Naive thymus-derived CD8-positive, alpha-beta T cell (primary cell): ENCODE measurements at regions not wholly inside any gene's neighbourhood (a gene's known extent, or its start where the extent isn't known, plus 50 kb on each side); places are given as distances from the start of the nearest gene placed in this dataset.
A peak's percentile ranks its signal among the peaks of the same experiment; 100 is the strongest.

Experiments used
- ATAC-seq, 2 donors: fragments of 150-1000 bp; cut with Tn5 transposase in 1 of 2; sonication (Bioruptor Pico), chemical (Tn5 transposase) in 1 of 2; 1 replicate in 1 of 2; 2 replicates in 1 of 2; pipeline ENCODE4 v1.10.0; 2021; ENCODE audit warnings: mild to moderate bottlenecking in 2 of 2, moderate library complexity in 2 of 2
- POLR2A ChIA-PET: fragments of 350-600 bp; sonication (Branson Sonifier 250); formaldehyde crosslinking; loops from one replicate; lab custom pipeline; 2021; ENCODE audit warnings: antibody characterized with exemption; lab: Charles Lee
- DNase-seq, 10 donors: peaks; one replicate each; pipeline versions ENCODE4 v3.0.0 to v3.0.0-alpha.2; 2020 to 2022
- H3K27ac Mint-ChIP-seq, 10 donors: one replicate each; pipeline ENCODE4 v1.8.0; 2020 to 2022; ENCODE audit warnings: mild to moderate bottlenecking in 10 of 10, mixed read lengths in 10 of 10, moderate library complexity in 4 of 10, inconsistent platforms in 1 of 10
- H3K27me3 Mint-ChIP-seq, 5 donors: one replicate each; pipeline ENCODE4 v1.8.0; 2021 to 2022; ENCODE audit warnings: mixed read lengths in 5 of 5
- H3K36me3 Mint-ChIP-seq, 3 donors: one replicate each; pipeline ENCODE4 v1.8.0; 2020 to 2022; ENCODE audit warnings: mixed read lengths in 3 of 3, mild to moderate bottlenecking in 2 of 3, inconsistent platforms in 1 of 3
- H3K4me1 Mint-ChIP-seq, 4 donors: one replicate each; pipeline ENCODE4 v1.8.0; 2021 to 2022; ENCODE audit warnings: mixed read lengths in 4 of 4
- H3K4me3 Mint-ChIP-seq, 10 donors: one replicate each; pipeline ENCODE4 v1.8.0; 2020 to 2022; ENCODE audit warnings: mild to moderate bottlenecking in 10 of 10, mixed read lengths in 10 of 10, moderate library complexity in 6 of 10, inconsistent platforms in 1 of 10
- H3K9me3 Mint-ChIP-seq, 9 donors: one replicate each; pipeline ENCODE4 v1.8.0; 2020 to 2022; ENCODE audit warnings: mixed read lengths in 9 of 9, mild to moderate bottlenecking in 3 of 9, inconsistent platforms in 1 of 9, moderate library complexity in 1 of 9

DNA sequence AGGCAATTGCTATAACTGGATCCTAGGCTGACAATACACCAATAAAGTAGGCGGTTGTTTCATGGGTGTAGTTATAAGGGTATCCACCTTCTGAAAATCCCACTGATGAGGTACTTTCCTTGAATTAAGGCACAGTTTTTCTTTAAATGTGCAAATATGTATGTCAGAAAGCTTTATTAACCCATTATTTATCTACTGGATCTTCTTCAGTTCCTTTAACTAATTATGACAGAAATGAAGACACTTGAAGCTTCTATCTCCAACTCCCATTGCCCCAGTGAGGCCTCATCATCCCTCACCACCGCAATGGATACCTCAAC is 159.6 kb upstream of the KLF3 start:
- Mint-ChIP-seq H3K4me1 (peaks cover 34 to 60% (median 51%) of the 10 kb centered on the region in 4 donors), H3K27me3 (no peaks in the 10 kb centered on the region), H3K27ac (peak overlapping the region in 2 of 10 donors; percentile 33 to 51), H3K36me3 (no peaks in the 10 kb centered on the region), H3K4me3 (no peak overlapping the region), H3K9me3 (no peaks in the 10 kb centered on the region)
- no peak for DNase-seq
- no peak for ATAC-seq
- POLR2A ChIA-PET, result interaction anchor here (0.6 to 1.3 kb wide), 4 partner anchors 12 to 162 kb away, joined by 3 to 5 read pairs (median 3); no protein-coding TSS in a partner anchor

DNA sequence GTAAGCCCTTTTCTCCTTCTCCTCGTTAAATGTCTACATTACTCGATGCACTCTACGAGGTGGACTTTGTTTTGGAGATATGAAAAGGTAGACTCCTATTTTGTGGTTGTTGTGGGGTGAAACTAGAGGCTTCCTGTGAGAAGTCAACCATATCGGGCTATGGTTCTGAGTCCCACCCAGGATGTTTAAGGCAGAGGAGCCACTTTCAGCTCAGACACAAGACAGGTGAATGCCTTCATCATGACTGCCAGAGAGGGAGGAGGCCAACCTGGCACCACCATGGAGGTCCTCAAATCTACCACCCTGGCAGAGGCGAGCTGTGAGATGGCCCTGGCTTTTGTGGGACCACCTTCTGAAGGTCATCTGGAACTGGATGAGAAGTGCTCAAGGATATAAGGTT is 154.4 kb upstream of the KLF3 start:
- no peaks in the 10 kb centered on the region for H3K27me3 Mint-ChIP-seq
- peaks cover 10 to 27% (median 25%) of the 10 kb centered on the region in 3 donors for H3K36me3 Mint-ChIP-seq
- ATAC-seq (peak; percentile 93 to 94), DNase-seq (peak in 9 of 10 donors; percentile 23 to 84 (median 61))
- peak overlapping the region; percentile 74 to 94 (median 84) for H3K4me3 Mint-ChIP-seq
- no peaks in the 10 kb centered on the region for H3K9me3 Mint-ChIP-seq
- peaks cover 63 to 94% (median 83%) of the 10 kb centered on the region in 4 donors for H3K4me1 Mint-ChIP-seq
- peak overlapping the region; percentile 83 to 96 (median 93) for H3K27ac Mint-ChIP-seq
- POLR2A ChIA-PET, result interaction anchor here (0.6 to 3.4 kb wide), 19 partner anchors 10 to 711 kb away, joined by 3 to 33 read pairs (median 5); partner anchors contain the start of gene KLF3

DNA sequence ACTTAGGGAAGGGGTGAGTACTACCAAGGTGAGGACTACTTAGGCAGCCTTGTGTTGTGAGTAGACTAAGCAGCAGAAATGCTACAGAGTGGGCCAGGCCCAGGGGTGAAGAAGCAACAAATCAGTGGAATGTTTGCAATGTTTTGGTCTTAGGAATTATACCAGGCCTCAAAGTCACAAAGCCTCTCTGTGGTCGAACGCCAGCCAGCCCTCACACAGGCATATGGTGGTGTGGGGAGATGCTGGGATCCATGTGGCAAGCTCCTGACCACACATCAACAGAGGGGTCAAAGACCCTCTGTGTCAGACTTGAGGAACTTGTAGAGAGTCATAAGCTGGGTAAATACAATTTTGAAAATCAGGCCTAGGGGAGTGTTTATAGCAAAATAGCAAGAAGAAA is 153.8 kb upstream of the KLF3 start:
- Mint-ChIP-seq H3K4me1 (peaks cover 64 to 96% (median 87%) of the 10 kb centered on the region in 4 donors), H3K9me3 (no peaks in the 10 kb centered on the region), H3K4me3 (peak overlapping the region; percentile 74 to 94 (median 84)), H3K27ac (peak overlapping the region; percentile 83 to 96 (median 93)), H3K36me3 (peaks cover 14 to 31% (median 25%) of the 10 kb centered on the region in 3 donors), H3K27me3 (no peaks in the 10 kb centered on the region)
- POLR2A ChIA-PET, result interaction anchor here (0.6 to 3.4 kb wide), 17 partner anchors 10 to 710 kb away, joined by 3 to 33 read pairs (median 5); partner anchors contain the start of gene KLF3
- peak; percentile 26 to 29 for ATAC-seq
- no peak for DNase-seq

DNA sequence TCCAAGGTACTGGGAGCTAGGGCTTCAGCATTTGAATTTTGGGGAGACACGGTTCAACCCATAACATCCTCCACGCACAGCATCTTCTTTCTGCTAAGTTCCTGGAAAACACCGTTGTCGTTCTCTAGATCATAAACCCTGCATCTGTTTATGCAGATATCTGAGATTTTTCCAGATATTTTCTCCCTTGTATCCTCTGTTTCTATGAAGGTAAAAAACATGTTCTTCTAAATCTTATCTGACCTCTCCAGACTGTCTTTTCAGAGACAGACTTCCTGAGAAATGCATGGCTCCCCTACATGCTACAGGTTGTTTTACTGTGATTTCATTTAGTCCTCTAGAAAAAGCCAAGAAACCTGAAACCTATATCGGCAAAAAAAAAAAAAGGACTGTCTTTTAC is 152.3 kb upstream of the KLF3 start:
- peaks cover 21 to 44% (median 30%) of the 10 kb centered on the region in 3 donors for H3K36me3 Mint-ChIP-seq
- peak overlapping the region; percentile 74 to 94 (median 84) for H3K4me3 Mint-ChIP-seq
- POLR2A ChIA-PET, result interaction anchor here (0.6 to 3.4 kb wide), 6 partner anchors 143 to 1670 kb away, joined by 4 to 33 read pairs (median 6); partner anchors contain the start of gene KLF3
- peaks cover 61 to 94% (median 91%) of the 10 kb centered on the region in 4 donors for H3K4me1 Mint-ChIP-seq
- no peaks in the 10 kb centered on the region for H3K9me3 Mint-ChIP-seq
- no peak for DNase-seq
- peak overlapping the region; percentile 60 to 96 (median 92) for H3K27ac Mint-ChIP-seq
- ATAC-seq, result no peak
- H3K27me3 Mint-ChIP-seq, result no peaks in the 10 kb centered on the region

DNA sequence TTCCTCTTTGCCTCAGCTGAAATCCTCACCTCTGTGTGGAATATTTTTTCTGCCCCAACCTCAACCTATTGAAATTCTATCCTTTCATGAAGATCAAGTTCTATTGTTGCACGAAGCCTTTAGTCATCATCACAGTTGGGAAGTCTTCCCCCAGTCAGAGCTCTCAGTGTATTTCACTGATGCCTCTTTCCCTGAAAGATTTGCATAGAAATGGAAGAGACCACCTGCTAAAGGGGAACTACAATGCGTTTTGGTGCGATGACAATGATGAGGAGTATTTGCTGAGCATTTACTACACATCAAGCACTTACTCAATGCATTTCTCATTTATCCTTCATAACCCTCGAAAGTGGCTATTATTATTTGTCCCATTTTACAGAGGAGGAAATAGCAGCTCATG is 151.2 kb upstream of the KLF3 start:
- peak overlapping the region; percentile 36 to 94 (median 88) for H3K27ac Mint-ChIP-seq
- peaks cover 23 to 55% (median 32%) of the 10 kb centered on the region in 3 donors for H3K36me3 Mint-ChIP-seq
- H3K4me3 Mint-ChIP-seq, result peak overlapping the region; percentile 42 to 94 (median 84)
- DNase-seq, result no peak
- ATAC-seq, result no peak
- H3K27me3 Mint-ChIP-seq, result no peaks in the 10 kb centered on the region
- no peaks in the 10 kb centered on the region for H3K9me3 Mint-ChIP-seq
- POLR2A ChIA-PET, result interaction anchor here (1.1 to 2.5 kb wide), 4 partner anchors 23 to 153 kb away, joined by 4 to 7 read pairs (median 6); no protein-coding TSS in a partner anchor
- peaks cover 55 to 89% (median 87%) of the 10 kb centered on the region in 4 donors for H3K4me1 Mint-ChIP-seq

DNA sequence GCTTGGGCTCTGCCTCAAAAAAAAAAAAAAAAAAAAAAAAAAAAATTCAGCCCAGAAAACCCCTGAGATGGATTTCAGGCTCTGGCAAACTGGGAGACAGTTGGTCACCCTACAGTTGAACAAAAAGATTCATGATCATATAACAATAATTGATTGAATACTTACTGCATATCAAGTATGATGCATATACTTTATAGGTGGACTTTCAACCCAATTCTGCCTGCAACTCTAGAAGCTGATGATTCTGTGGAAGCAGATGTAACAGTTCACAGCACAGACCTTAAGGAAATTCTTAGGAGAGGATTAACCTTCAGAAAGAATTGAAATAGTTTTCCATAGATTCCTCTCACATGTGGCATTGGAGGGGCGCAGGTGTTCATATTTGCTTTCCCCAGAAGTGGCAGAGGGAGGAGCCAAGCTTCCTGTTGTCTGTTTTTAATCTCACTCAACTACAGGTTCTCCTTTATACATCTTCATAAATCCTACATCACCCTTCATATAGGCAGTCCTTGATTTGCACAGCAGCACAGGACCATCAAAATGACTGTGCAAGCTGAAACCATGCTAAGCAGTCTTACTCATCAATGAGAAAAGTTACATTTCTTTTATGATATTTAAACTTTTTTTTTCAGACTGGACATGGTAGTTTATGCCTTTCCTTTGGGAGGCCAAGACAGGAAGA is 149.4 kb upstream of the KLF3 start:
- H3K4me1 Mint-ChIP-seq, result peaks cover 48 to 83% (median 76%) of the 10 kb centered on the region in 4 donors
- H3K27ac Mint-ChIP-seq, result peak overlapping the region in 9 of 10 donors; percentile 44 to 88 (median 84)

DNA sequence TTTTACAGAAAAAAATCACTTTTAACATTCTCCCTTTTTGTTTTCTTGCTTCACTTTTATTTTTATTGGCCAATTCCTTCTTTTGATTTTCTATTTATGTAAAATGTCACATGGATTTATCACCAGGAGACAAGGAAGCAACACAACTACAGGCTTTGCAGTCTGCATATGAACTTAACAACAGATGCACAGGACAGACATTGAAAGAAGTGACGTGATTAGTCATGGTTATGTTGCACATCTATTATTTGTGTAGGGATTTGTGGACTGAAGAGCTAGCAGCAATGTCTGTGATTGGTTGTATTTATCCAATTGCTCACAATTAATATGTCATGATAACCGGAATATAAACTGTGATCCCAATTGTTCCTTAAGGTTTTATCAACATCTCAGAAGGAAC is 147.8 kb upstream of the KLF3 start:
- H3K27ac Mint-ChIP-seq, result peak overlapping the region in 8 of 10 donors; percentile 9 to 79 (median 28)
- no peak for DNase-seq
- peaks cover 42 to 75% (median 66%) of the 10 kb centered on the region in 4 donors for H3K4me1 Mint-ChIP-seq
- POLR2A ChIA-PET, result interaction anchor here (0.8 to 0.9 kb wide), 2 partner anchors 11 to 161 kb away, joined by 3 to 4 read pairs; no protein-coding TSS in a partner anchor
- H3K27me3 Mint-ChIP-seq, result no peaks in the 10 kb centered on the region
- peaks cover 40 to 84% (median 47%) of the 10 kb centered on the region in 3 donors for H3K36me3 Mint-ChIP-seq
- H3K4me3 Mint-ChIP-seq, result peak overlapping the region in 9 of 10 donors; percentile 53 to 77 (median 68)
- peaks cover 0 to 8% (median 0%) of the 10 kb centered on the region in 9 donors for H3K9me3 Mint-ChIP-seq
- ATAC-seq, result no peak

More for the DNA sequence above, 149.4 kb upstream of the KLF3 start:
- Mint-ChIP-seq H3K9me3 (no peaks in the 10 kb centered on the region), H3K36me3 (peaks cover 32 to 71% (median 41%) of the 10 kb centered on the region in 3 donors), H3K4me3 (peak overlapping the region; percentile 57 to 81 (median 70)), H3K27me3 (no peaks in the 10 kb centered on the region)
- DNase-seq (peak in 1 of 10 donors; percentile 19), ATAC-seq (peak; percentile 39 to 41)
- POLR2A ChIA-PET, result interaction anchor here (0.6 to 2.5 kb wide), 12 partner anchors 8 to 197 kb away, joined by 3 to 13 read pairs (median 4); no protein-coding TSS in a partner anchor

DNA sequence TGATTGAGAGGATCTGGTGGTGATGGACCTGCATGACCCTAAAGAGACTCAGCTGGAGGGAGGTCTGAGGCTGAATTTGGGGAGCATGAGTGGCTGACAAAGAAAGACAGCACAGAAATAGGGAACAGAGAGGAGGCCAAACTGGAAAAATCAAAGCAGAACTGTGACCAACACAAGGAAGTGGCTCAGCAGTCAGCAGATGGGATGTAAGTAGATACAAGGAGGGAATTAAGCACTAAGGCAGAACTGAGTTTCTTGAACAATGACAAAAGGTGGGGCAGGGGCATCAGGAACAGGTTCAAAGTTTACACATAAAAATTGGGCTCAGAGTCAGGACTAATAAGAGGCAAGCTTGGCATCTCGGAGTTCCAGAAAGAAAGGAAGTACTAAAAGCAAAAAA is 144.3 kb upstream of the KLF3 start:
- Mint-ChIP-seq H3K9me3 (peaks cover 0 to 8% (median 0%) of the 10 kb centered on the region in 9 donors), H3K4me3 (peak overlapping the region in 3 of 10 donors; percentile 0 to 31 (median 16)), H3K27me3 (no peaks in the 10 kb centered on the region), H3K36me3 (peaks cover 29 to 56% (median 29%) of the 10 kb centered on the region in 3 donors), H3K4me1 (peaks cover 29 to 55% (median 51%) of the 10 kb centered on the region in 4 donors), H3K27ac (peak overlapping the region in 7 of 10 donors; percentile 21 to 39 (median 35))
- DNase-seq (no peak), ATAC-seq (no peak)
- POLR2A ChIA-PET, result no interaction called here

DNA sequence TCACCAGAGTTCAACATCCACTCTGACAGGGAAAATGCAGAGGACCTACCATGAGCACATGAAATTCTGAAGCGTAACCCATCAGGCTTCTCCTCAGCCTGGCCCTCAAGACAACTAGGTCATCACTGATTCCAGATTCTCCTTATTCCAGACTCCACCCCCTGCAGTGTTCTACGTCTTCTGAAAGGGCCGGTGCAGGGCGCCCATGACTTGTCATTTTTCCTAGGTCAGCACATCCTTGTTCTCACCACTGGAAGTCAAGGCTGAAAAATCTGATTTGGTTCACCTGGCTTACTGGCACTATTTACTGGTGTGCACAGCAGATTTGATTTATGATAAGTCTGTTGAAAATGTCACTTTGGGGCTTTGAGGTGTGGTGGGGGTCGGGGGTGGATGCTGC is 140.9 kb upstream of the KLF3 start:
- peaks cover 25 to 36% (median 32%) of the 10 kb centered on the region in 4 donors for H3K4me1 Mint-ChIP-seq
- ATAC-seq (no peak), DNase-seq (no peak)
- no peak overlapping the region for H3K4me3 Mint-ChIP-seq
- H3K36me3 Mint-ChIP-seq, result peaks cover 17 to 27% (median 20%) of the 10 kb centered on the region in 3 donors
- POLR2A ChIA-PET, result interaction anchor here (0.5 kb wide), 1 partner anchor 9 kb away, joined by 4 read pairs; no protein-coding TSS in a partner anchor
- H3K27me3 Mint-ChIP-seq, result no peaks in the 10 kb centered on the region
- H3K9me3 Mint-ChIP-seq, result peaks cover 0 to 8% (median 0%) of the 10 kb centered on the region in 9 donors
- peak overlapping the region in 3 of 10 donors; percentile 0 to 27 (median 21) for H3K27ac Mint-ChIP-seq

DNA sequence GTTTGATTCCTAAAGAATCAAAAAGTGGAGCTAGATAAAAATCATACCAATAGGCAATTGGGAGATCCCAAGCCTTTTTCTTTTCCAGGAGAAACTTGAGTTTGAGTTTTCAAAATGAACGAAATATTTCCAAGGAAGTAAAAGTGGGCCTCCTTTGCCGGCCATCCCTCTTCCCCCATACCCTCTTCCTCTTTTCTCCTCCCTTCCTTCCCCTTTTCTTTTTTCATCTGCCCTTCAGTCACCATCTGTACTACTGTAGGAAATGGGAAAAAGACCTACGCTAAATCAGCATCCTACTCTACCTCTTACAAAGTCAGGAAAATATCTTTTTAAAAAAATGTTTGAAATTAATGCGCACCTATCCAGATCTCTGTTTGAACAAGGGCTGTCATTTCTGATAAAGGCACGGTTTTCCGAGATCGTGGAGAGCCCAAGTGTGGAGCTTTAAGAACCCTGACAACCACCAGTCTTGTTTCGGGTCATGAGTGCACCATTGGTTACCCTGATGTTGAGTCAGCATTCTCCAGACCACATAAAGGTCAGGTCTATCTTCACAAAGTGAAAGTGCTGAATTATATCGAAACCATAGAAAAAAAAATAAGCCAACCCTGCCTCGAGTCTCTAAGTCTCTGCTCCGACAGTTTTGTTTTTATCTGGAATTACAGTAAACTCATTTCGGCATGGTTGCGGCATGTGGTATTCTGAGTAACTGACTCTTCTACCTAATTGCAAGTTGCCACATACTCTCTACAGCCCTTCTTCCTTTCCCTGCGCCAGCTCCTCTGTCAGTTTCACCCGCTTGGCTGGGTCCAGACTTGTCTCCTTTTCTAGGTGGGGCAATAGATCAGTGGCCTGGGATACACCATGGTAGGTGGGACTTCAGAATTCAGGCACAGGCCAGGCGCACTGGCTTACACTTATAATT is 140.2 kb upstream of the KLF3 start:
- Mint-ChIP-seq H3K27me3 (no peaks in the 10 kb centered on the region), H3K4me3 (peak overlapping the region in 7 of 10 donors; percentile 11 to 79 (median 34)), H3K27ac (peak overlapping the region in 5 of 10 donors; percentile 34 to 77 (median 62)), H3K4me1 (peaks cover 22 to 40% (median 29%) of the 10 kb centered on the region in 4 donors), H3K9me3 (peaks cover 0 to 8% (median 0%) of the 10 kb centered on the region in 9 donors), H3K36me3 (peaks cover 14 to 20% (median 16%) of the 10 kb centered on the region in 3 donors)
- ATAC-seq, result peak in 1 of 2 donors; percentile 52
- no peak for DNase-seq
- POLR2A ChIA-PET, result no interaction called here

DNA sequence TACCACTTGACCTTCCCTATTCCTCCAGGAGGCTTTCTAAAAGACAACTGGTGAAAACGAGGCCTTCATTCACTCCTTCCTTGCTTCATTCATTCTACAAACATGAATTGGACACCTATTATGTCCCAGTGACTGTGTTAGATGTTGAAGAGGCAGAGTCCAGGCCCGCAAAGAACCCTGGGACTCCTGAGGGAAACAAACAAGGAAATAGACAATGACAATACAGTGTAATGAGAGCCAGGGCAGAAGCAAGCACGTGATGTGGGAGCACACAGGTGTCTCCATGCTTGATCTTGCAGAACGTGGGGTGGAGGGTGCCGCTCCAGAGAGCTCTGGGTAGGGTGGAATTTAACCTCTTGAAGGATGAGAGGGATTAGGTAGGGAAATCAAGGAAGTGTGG is 137.6 kb upstream of the KLF3 start:
- DNase-seq (no peak), ATAC-seq (no peak)
- Mint-ChIP-seq H3K4me1 (peaks cover 19 to 53% (median 30%) of the 10 kb centered on the region in 4 donors), H3K27ac (peak overlapping the region in 4 of 10 donors; percentile 2 to 83 (median 31)), H3K36me3 (no peaks in the 10 kb centered on the region), H3K9me3 (no peaks in the 10 kb centered on the region), H3K27me3 (no peaks in the 10 kb centered on the region), H3K4me3 (no peak overlapping the region)
- POLR2A ChIA-PET, result interaction anchor here (0.9 kb wide), 1 partner anchor 12 kb away, joined by 3 read pairs; no protein-coding TSS in a partner anchor
